B cell (primary cell): ENCODE measurements at regions not wholly inside any gene's neighbourhood (a gene's known extent, or its start where the extent isn't known, plus 50 kb on each side); places are given as distances from the start of the nearest gene placed in this dataset.

Source experiments
- ATAC-seq: fragments of 200-7000 bp; cut with Tn5 transposase; one replicate; pipeline ENCODE4 v1.10.0; 2021; ENCODE audit warnings: low read depth, mild to moderate bottlenecking, moderate number of reproducible peaks, moderate library complexity
- CTCF ChIA-PET: fragments of 350-600 bp; sonication (Branson Sonifier 250); formaldehyde crosslinking; loops from one replicate; lab custom pipeline; 2021; ENCODE audit warnings: antibody characterized with exemption, inconsistent platforms; lab: Charles Lee
- POLR2A ChIA-PET: fragments of 350-600 bp; sonication (Branson Sonifier 250); formaldehyde crosslinking; loops from one replicate; lab custom pipeline; 2021; ENCODE audit warnings: antibody characterized with exemption; lab: Charles Lee
- DNase-seq: peaks from one replicate; pipeline ENCODE4 v3.0.0; 2013
- H2AFZ ChIP-seq: 2 replicates; pipeline ENCODE4 v1.6.1; 2012; ENCODE audit warnings: mild to moderate bottlenecking, low read depth, low read length; ENCODE audit not compliant: insufficient read depth, poor library complexity, severe bottlenecking
- H3K27ac ChIP-seq, 2 donors: 1 replicate in 1 of 2; 2 replicates in 1 of 2; pipeline ENCODE4 v1.5.1; 2012 to 2013; ENCODE audit warnings: low read length in 2 of 2, mild to moderate bottlenecking in 2 of 2, moderate library complexity in 1 of 2
- H3K27me3 ChIP-seq, 4 experiments: fragments of 200-600 bp in 1 of 4; sonication (generic) in 1 of 4; replicated peaks in 1 of 4; 1 replicate in 2 of 4; 2 replicates in 2 of 4; pipeline versions ENCODE4 v1.6.1 to v1.7.0; 2013 to 2016; ENCODE audit warnings: low read length in 3 of 4, mild to moderate bottlenecking in 2 of 4, mixed read lengths in 1 of 4, moderate library complexity in 1 of 4; ENCODE audit not compliant: insufficient read depth in 4 of 4, control insufficient read depth in 3 of 4; ENCODE audit errors: control extremely low read depth in 1 of 4
- H3K36me3 ChIP-seq, 2 experiments: replicated peaks in 1 of 2; 1 replicate in 1 of 2; 2 replicates in 1 of 2; pipeline versions ENCODE4 v1.6.1 to v1.7.1; 2013; ENCODE audit warnings: low read length in 1 of 2; ENCODE audit not compliant: insufficient read depth in 2 of 2, control insufficient read depth in 1 of 2; ENCODE audit errors: control extremely low read depth in 1 of 2, extremely low read depth in 1 of 2
- H3K4me1 ChIP-seq, 2 donors: fragments of 200-600 bp in 1 of 2; sonication (generic) in 1 of 2; 1 replicate in 1 of 2; 2 replicates in 1 of 2; pipeline versions ENCODE4 v1.5.1 to v1.6.1; 2013 to 2017; ENCODE audit warnings: low read length in 2 of 2; ENCODE audit not compliant: control insufficient read depth in 2 of 2, insufficient read depth in 2 of 2
- H3K4me2 ChIP-seq: replicated peaks from 2 replicates; pipeline ENCODE3; 2012; ENCODE audit warnings: mild to moderate bottlenecking, low read depth, low read length; ENCODE audit not compliant: poor library complexity, severe bottlenecking
- H3K4me3 ChIP-seq, 5 experiments: fragments of 200-600 bp in 1 of 5; sonication (generic) in 1 of 5; 1 replicate in 3 of 5; 2 replicates in 2 of 5; pipeline versions ENCODE4 v1.5.1 to v1.7.0; 2011 to 2016; ENCODE audit warnings: low read length in 4 of 5, mild to moderate bottlenecking in 4 of 5, low read depth in 2 of 5, control low read depth in 1 of 5, moderate library complexity in 1 of 5; ENCODE audit not compliant: insufficient read depth in 1 of 5; ENCODE audit errors: control extremely low read depth in 1 of 5, extremely low read depth in 1 of 5
- H3K79me2 ChIP-seq: fragments of 200-600 bp; sonication (generic); one replicate; pipeline ENCODE4 v1.6.0; 2016; ENCODE audit warnings: low read length; ENCODE audit not compliant: control insufficient read depth, insufficient read depth
- H3K9ac ChIP-seq: fragments of 200-600 bp; sonication (generic); 2 replicates; pipeline ENCODE4 v1.6.1; 2017; ENCODE audit warnings: mild to moderate bottlenecking, low read length, moderate library complexity
- H3K9me3 ChIP-seq, 3 donors: one replicate each; pipeline versions ENCODE4 v1.6.1 to v1.7.1; 2013; ENCODE audit warnings: low read length in 2 of 3; ENCODE audit not compliant: control insufficient read depth in 2 of 3, insufficient read depth in 1 of 3; ENCODE audit errors: control extremely low read depth in 1 of 3
- H4K20me1 ChIP-seq: 2 replicates; pipeline ENCODE4 v1.6.0; 2012; ENCODE audit warnings: mild to moderate bottlenecking, low read length; ENCODE audit not compliant: insufficient read depth, control insufficient read depth, poor library complexity, severe bottlenecking
- H3K27ac Mint-ChIP-seq: one replicate; pipeline ENCODE4 v1.8.0; 2021; ENCODE audit warnings: mixed read lengths
- H3K27me3 Mint-ChIP-seq: one replicate; pipeline ENCODE4 v1.8.0; 2021; ENCODE audit warnings: mixed read lengths
- H3K4me1 Mint-ChIP-seq: one replicate; pipeline ENCODE4 v1.8.0; 2021; ENCODE audit warnings: mixed read lengths
- H3K4me3 Mint-ChIP-seq: one replicate; pipeline ENCODE4 v1.8.0; 2021; ENCODE audit warnings: mixed read lengths
- H3K9me3 Mint-ChIP-seq: one replicate; pipeline ENCODE4 v1.8.0; 2022; ENCODE audit warnings: mixed read lengths; ENCODE audit not compliant: insufficient read depth
- EZH2 ChIP-seq: IDR thresholded peaks from 2 replicates; pipeline ENCODE4 v1.6.1; 2012; ENCODE audit warnings: borderline replicate concordance, low read depth, mild to moderate bottlenecking, moderate library complexity, low read length; ENCODE audit not compliant: insufficient read depth, poor library complexity, severe bottlenecking
- WGBS: methylation state at CpG from one replicate; pipeline ENCODE4 v1.1.5; 2013; ENCODE audit warnings: missing lambda C conversion rate; ENCODE audit not compliant: insufficient coverage; 5-methylcytosine and 5-hydroxymethylcytosine counted together
- intact Hi-C: fragments of 100-400 bp; cut with micrococcal nuclease; formaldehyde crosslinking; loops from one replicate; pipeline ENCODE4 v1.10.0; 2022
- TF ChIP-seq, protein P1 (sequence below): fragments of 200-600 bp; IDR thresholded peaks from one replicate; pipeline ENCODE4 v1.8.0; 2022; ENCODE audit warnings: antibody characterized with exemption, mild to moderate bottlenecking

GRCh38 chr20:57865266-57865665, 155.5 kb upstream of the PMEPA1 start:
- H3K9me3 ChIP-seq: no peaks in the 10 kb centered on the region
- intact Hi-C loops: no loop called here
- H4K20me1 ChIP-seq: no peaks in the 10 kb centered on the region
- no peak overlapping the region for H2AFZ ChIP-seq
- no peaks in the 10 kb centered on the region for H3K36me3 ChIP-seq
- ChIA-PET CTCF (no interaction called here), POLR2A (no interaction called here)
- H3K27me3 Mint-ChIP-seq: peaks cover 59% of the 10 kb centered on the region
- H3K79me2 ChIP-seq: no peaks in the 10 kb centered on the region
- no peaks in the 10 kb centered on the region for H3K4me1 Mint-ChIP-seq
- peaks cover 0 to 23% (median 8%) of the 10 kb centered on the region in 4 experiments for H3K27me3 ChIP-seq
- H3K9ac ChIP-seq: no peak overlapping the region
- H3K27ac ChIP-seq: no peak overlapping the region
- no peak for ATAC-seq
- no peak for TF ChIP-seq EZH2
- TF ChIP-seq, protein P1, sequence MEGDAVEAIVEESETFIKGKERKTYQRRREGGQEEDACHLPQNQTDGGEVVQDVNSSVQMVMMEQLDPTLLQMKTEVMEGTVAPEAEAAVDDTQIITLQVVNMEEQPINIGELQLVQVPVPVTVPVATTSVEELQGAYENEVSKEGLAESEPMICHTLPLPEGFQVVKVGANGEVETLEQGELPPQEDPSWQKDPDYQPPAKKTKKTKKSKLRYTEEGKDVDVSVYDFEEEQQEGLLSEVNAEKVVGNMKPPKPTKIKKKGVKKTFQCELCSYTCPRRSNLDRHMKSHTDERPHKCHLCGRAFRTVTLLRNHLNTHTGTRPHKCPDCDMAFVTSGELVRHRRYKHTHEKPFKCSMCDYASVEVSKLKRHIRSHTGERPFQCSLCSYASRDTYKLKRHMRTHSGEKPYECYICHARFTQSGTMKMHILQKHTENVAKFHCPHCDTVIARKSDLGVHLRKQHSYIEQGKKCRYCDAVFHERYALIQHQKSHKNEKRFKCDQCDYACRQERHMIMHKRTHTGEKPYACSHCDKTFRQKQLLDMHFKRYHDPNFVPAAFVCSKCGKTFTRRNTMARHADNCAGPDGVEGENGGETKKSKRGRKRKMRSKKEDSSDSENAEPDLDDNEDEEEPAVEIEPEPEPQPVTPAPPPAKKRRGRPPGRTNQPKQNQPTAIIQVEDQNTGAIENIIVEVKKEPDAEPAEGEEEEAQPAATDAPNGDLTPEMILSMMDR: no peak
- no peak overlapping the region for H3K4me2 ChIP-seq
- no peak overlapping the region for H3K27ac Mint-ChIP-seq
- H3K4me1 ChIP-seq: no peaks in the 10 kb centered on the region
- H3K4me3 Mint-ChIP-seq: no peak overlapping the region
- H3K4me3 ChIP-seq: no peak overlapping the region
- DNase-seq: no peak
- WGBS: no CpG with 5 or more reads among the region's 2 CpGs
- no peaks in the 10 kb centered on the region for H3K9me3 Mint-ChIP-seq

DNA sequence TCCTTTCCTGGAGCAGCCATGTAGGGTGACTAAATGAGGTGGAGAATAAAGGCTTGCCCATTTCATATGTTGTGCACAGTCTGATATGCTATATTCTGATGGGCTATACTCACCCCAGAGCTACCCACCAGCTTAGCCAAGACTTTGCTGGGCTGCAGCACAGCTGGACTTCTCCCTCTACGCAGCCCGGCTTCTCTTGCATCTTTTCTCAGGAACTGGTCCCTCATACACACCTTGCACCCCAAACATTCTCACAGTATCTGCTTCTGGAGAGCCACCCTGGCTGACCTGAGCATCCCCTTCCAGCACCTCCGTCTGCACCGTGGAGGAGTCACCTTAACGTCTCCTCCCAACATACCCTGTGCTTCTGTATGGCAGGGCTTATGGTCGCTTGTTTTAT, 150.8 kb upstream of the PMEPA1 start:
- intact Hi-C loops: no loop called here
- WGBS: 80% methylated on average over 6 of the region's 6 CpGs

More for the DNA sequence above, 150.8 kb upstream of the PMEPA1 start:
- Histone ChIP-seq H3K79me2 (no peaks in the 10 kb centered on the region), H3K9me3 (no peaks in the 10 kb centered on the region), H3K4me2 (no peak overlapping the region), H3K36me3 (no peaks in the 10 kb centered on the region), H2AFZ (no peak overlapping the region), H3K27ac (no peak overlapping the region), H3K4me3 (no peak overlapping the region), H3K27me3 (peaks cover 0 to 6% (median 3%) of the 10 kb centered on the region in 4 experiments), H4K20me1 (no peaks in the 10 kb centered on the region), H3K4me1 (no peaks in the 10 kb centered on the region), H3K9ac (no peak overlapping the region)
- ChIA-PET POLR2A (no interaction called here), CTCF (no interaction called here)
- no peak overlapping the region for H3K27ac Mint-ChIP-seq
- H3K9me3 Mint-ChIP-seq: no peaks in the 10 kb centered on the region
- H3K27me3 Mint-ChIP-seq: peaks cover 31% of the 10 kb centered on the region
- ATAC-seq: no peak
- DNase-seq: no peak
- TF ChIP-seq, protein P1: no peak
- TF ChIP-seq EZH2: no peak
- H3K4me3 Mint-ChIP-seq: no peak overlapping the region
- no peaks in the 10 kb centered on the region for H3K4me1 Mint-ChIP-seq
